GM12891 (cell line): ENCODE measurements at regions not wholly inside any gene's neighbourhood (a gene's known extent, or its start where the extent isn't known, plus 50 kb on each side); places are given as distances from the start of the nearest gene placed in this dataset.

Experiments
- POLR2A ChIP-seq: IDR thresholded peaks from 2 replicates; pipeline ENCODE4 v1.6.1; 2011; ENCODE audit warnings: low read depth, low read length, control low read depth
- POLR2AphosphoS5 ChIP-seq: IDR thresholded peaks from 2 replicates; pipeline ENCODE4 v1.6.1; 2011; ENCODE audit warnings: low read depth, low read length, control low read depth
- SPI1 ChIP-seq: IDR thresholded peaks from 2 replicates; pipeline ENCODE4 v1.6.1; 2011; ENCODE audit warnings: low read depth, low read length, control low read depth
- TAF1 ChIP-seq: IDR thresholded peaks from 2 replicates; pipeline ENCODE4 v1.6.1; 2011; ENCODE audit warnings: low read depth, low read length, control low read depth

DNA sequence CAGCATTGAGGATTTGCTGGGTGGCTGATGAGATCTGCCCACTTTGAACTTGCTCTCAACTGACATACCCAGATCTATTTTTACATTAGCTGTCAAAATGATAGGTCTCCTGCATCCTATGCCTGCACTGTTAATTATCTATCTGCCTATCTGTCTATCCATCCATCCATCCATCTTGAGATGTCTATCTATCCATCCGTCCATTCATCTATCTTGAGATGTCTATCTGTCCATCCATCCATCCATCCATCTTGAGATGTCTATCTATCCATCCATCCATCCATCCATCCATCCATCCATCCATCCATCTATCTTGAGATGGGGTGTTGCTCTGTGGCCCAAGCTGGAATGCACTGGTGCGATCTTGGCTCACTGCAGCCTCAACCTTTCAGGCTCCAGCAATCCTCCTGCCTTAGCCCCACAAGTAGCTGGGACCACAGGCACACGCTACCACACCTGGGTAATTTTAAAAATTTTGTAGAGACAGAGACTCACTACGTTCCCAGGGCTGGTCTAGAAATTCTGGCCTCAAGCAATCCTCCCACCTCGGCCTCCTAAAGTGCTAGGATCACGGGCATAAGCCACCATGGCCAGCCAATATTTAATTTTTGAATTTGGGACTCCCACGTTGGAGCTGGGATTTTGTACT, 159.4 kb upstream of the NSMCE3 start:
- TF ChIP-seq POLR2A (no peak), POLR2AphosphoS5 (no peak), TAF1 (no peak), SPI1 (no peak)
